PC-3 (cell line): ENCODE measurements at regions not wholly inside any gene's neighbourhood (a gene's known extent, or its start where the extent isn't known, plus 50 kb on each side); places are given as distances from the start of the nearest gene placed in this dataset.

Experiments used
- CTCF ChIP-seq: fragments of 300-600 bp; sonication (generic); conservative IDR thresholded peaks from 2 replicates; pipeline ENCODE4 v1.5.1; 2017; ENCODE audit warnings: antibody characterized with exemption, low read depth, mild to moderate bottlenecking, low read length
- EZH2 ChIP-seq: fragments of 300-600 bp; sonication (generic); IDR thresholded peaks from one replicate; pipeline ENCODE4 v1.6.1; 2017; ENCODE audit warnings: antibody characterized with exemption, mild to moderate bottlenecking, low read length; ENCODE audit not compliant: unreplicated experiment

DNA sequence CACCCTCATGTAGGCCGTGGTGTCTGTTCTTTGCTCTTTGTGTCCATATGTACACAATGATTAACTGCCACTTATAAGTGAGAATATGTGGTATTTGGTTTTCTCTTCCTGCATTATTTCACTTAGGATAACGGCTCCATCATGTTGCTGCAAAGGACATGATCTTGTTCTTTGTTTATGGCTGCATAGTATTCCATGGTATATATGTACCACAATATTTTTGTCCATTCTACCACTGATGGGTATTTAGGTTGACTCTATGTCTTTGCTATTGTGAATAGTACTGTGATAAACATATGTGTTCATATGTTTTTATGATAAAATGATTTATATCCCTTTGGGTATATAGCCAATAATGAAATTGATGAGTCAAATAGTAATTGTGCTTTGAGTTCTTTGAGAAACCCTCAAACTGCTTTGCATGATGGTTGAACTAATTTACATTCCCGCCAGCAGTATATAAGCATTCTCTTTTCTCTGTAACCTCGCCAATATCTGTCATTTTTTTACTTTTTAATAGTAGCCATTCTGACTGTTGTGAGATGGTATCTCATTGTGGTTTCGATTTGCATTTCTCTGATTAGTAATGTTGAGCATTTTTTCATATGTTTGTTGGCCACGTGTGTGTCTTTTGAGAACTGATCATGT is 174.4 kb upstream of the NT5E start:
- TF ChIP-seq CTCF (no peak), EZH2 (no peak)
